PC-9 (cell line): ENCODE measurements at regions not wholly inside any gene's neighbourhood (a gene's known extent, or its start where the extent isn't known, plus 50 kb on each side); places are given as distances from the start of the nearest gene placed in this dataset.

Experiments
- BruUV-seq: library from RNA; stranded (reverse); fragments of 400-500 nt; replicated peaks from 2 replicates; lab custom pipeline; 2021; lab: Mats Ljungman, UMichigan
- CTCF ChIA-PET: fragments of 300-600 bp; sonication (Branson Sonifier 250); formaldehyde crosslinking; loops from one replicate; lab custom pipeline; 2022; ENCODE audit warnings: antibody characterized with exemption; lab: Charles Lee
- POLR2A ChIA-PET: fragments of 300-600 bp; sonication (Branson Sonifier 250); formaldehyde crosslinking; loops from one replicate; lab custom pipeline; 2022; ENCODE audit warnings: antibody characterized with exemption; ENCODE audit not compliant: unreplicated experiment; lab: Charles Lee
- DNase-seq, 2 experiments: peaks; one replicate each; pipeline versions ENCODE4 v3.0.0 to v3.0.0-alpha.2; 2015 to 2022; ENCODE audit warnings: mixed read lengths in 1 of 2
- H2AFZ ChIP-seq: fragments of 200-600 bp; sonication (generic); 2 replicates; pipeline ENCODE4 v1.8.1; 2017; ENCODE audit warnings: antibody characterized with exemption
- H3F3A ChIP-seq: fragments of 200-600 bp; sonication (generic); 2 replicates; pipeline ENCODE4 v1.8.1; 2017; ENCODE audit warnings: antibody characterized with exemption, mild to moderate bottlenecking, low read depth; ENCODE audit not compliant: insufficient read depth
- H3K27ac ChIP-seq: fragments of 200-600 bp; sonication (generic); 2 replicates; pipeline ENCODE4 v1.6.1; 2016; ENCODE audit warnings: mixed run types
- H3K27me3 ChIP-seq: fragments of 200-600 bp; sonication (generic); 2 replicates; pipeline ENCODE4 v1.6.1; 2016; ENCODE audit warnings: low read depth, mixed run types; ENCODE audit not compliant: insufficient read depth
- H3K36me3 ChIP-seq: fragments of 200-600 bp; sonication (generic); 2 replicates; pipeline ENCODE4 v1.6.1; 2016; ENCODE audit warnings: low read depth, mixed run types
- H3K4me1 ChIP-seq: fragments of 200-600 bp; sonication (generic); replicated peaks from 2 replicates; pipeline ENCODE4 v1.6.1; 2016; ENCODE audit warnings: mixed run types; ENCODE audit not compliant: insufficient read depth
- H3K4me2 ChIP-seq: fragments of 200-600 bp; sonication (generic); 2 replicates; pipeline ENCODE4 v1.6.1; 2017; ENCODE audit warnings: mixed run types
- H3K4me3 ChIP-seq: fragments of 200-600 bp; sonication (generic); 2 replicates; pipeline ENCODE4 v1.6.1; 2016; ENCODE audit warnings: mixed run types
- H3K79me2 ChIP-seq: fragments of 200-600 bp; sonication (generic); 2 replicates; pipeline ENCODE4 v1.6.1; 2017; ENCODE audit warnings: low read depth, mixed run types
- H3K9me2 ChIP-seq: fragments of 200-600 bp; sonication (generic); 2 replicates; pipeline ENCODE4 v1.8.1; 2017; ENCODE audit warnings: mild to moderate bottlenecking; ENCODE audit not compliant: insufficient read depth
- H3K9me3 ChIP-seq: fragments of 200-600 bp; sonication (generic); 2 replicates; pipeline ENCODE4 v1.8.1; 2016; ENCODE audit warnings: low read depth; ENCODE audit not compliant: insufficient read depth
- H4K20me1 ChIP-seq: fragments of 200-600 bp; sonication (generic); 2 replicates; pipeline ENCODE4 v1.8.1; 2017; ENCODE audit not compliant: insufficient read depth
- EZH2 ChIP-seq: fragments of 200-600 bp; sonication (generic); IDR thresholded peaks from 2 replicates; pipeline ENCODE4 v1.8.0; 2017; ENCODE audit warnings: antibody characterized with exemption, low read depth
- intact Hi-C: fragments of 100-400 bp; cut with micrococcal nuclease; formaldehyde crosslinking; loops from one replicate; pipeline ENCODE4 v1.10.0; 2022; ENCODE audit not compliant: unreplicated experiment
- TF ChIP-seq, protein P1 (sequence below): fragments of 200-600 bp; sonication (generic); conservative IDR thresholded peaks from 2 replicates; pipeline ENCODE4 v1.6.1; 2017; ENCODE audit warnings: mixed run types, antibody characterized with exemption, mild to moderate bottlenecking, moderate library complexity

DNA sequence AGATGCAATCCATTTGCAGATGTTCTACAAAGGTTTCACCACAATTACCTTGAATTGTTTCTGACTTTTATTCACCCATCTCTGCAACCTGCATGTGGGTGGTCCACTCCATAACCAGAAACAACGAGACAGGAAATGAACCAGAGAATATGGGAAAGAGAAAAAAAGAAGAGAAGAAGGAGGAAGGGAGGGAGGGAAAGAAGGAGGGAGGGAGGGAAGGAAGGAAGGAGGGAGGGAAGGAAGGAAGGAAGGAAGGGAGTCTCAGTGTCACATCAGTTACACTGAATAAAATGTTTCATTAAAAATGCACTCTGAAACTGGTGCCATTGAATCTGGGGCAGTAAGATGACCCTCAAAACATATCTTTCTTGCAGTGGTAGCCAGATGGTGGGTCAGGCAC lies 301.3 kb upstream of the MGMT start:
- ChIA-PET POLR2A (no interaction called here), CTCF (no interaction called here)
- Histone ChIP-seq H3K9me3 (no peaks in the 10 kb centered on the region), H3K9me2 (no peaks in the 10 kb centered on the region), H2AFZ (no peak overlapping the region), H3F3A (no peaks in the 10 kb centered on the region), H3K79me2 (no peaks in the 10 kb centered on the region), H3K4me2 (no peak overlapping the region), H3K4me1 (no peaks in the 10 kb centered on the region), H3K27ac (no peak overlapping the region), H3K4me3 (no peak overlapping the region), H3K36me3 (no peaks in the 10 kb centered on the region), H3K27me3 (peaks cover 9% of the 10 kb centered on the region), H4K20me1 (no peaks in the 10 kb centered on the region)
- intact Hi-C loops = no loop called here
- no TSS peak for BruUV-seq
- no peak for DNase-seq
- TF ChIP-seq, protein P1, sequence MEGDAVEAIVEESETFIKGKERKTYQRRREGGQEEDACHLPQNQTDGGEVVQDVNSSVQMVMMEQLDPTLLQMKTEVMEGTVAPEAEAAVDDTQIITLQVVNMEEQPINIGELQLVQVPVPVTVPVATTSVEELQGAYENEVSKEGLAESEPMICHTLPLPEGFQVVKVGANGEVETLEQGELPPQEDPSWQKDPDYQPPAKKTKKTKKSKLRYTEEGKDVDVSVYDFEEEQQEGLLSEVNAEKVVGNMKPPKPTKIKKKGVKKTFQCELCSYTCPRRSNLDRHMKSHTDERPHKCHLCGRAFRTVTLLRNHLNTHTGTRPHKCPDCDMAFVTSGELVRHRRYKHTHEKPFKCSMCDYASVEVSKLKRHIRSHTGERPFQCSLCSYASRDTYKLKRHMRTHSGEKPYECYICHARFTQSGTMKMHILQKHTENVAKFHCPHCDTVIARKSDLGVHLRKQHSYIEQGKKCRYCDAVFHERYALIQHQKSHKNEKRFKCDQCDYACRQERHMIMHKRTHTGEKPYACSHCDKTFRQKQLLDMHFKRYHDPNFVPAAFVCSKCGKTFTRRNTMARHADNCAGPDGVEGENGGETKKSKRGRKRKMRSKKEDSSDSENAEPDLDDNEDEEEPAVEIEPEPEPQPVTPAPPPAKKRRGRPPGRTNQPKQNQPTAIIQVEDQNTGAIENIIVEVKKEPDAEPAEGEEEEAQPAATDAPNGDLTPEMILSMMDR = no peak
- no peak for TF ChIP-seq EZH2

DNA sequence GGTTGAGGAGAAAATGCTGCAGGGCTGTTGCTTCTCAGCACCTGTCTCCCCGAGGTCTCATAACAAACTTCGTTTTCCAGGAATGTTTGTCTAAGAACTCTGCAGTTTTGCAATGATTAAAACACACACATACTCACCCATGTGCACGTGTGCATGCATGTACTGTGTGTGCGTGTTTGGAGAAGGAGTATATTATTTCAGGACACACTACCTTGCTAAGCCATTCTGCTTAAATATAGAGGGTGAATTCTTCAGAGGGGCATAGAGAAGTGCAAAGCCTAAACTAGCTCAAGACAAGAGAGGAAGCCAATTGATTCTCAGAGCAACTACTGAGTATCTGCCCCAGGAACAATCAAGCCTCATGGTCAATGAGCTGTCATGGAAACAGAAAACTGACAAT lies 298.4 kb upstream of the MGMT start:
- ChIA-PET CTCF (no interaction called here), POLR2A (no interaction called here)
- no peak overlapping the region for H3K27ac ChIP-seq
- no peaks in the 10 kb centered on the region for H3K36me3 ChIP-seq
- H3K4me3 ChIP-seq = no peak overlapping the region
- H3K4me1 ChIP-seq = no peaks in the 10 kb centered on the region
- no peak overlapping the region for H3K4me2 ChIP-seq
- BruUV-seq = no TSS peak
- no peaks in the 10 kb centered on the region for H4K20me1 ChIP-seq
- no peaks in the 10 kb centered on the region for H3K9me3 ChIP-seq
- H2AFZ ChIP-seq = no peak overlapping the region
- H3F3A ChIP-seq = no peaks in the 10 kb centered on the region
- H3K9me2 ChIP-seq = no peaks in the 10 kb centered on the region
- TF ChIP-seq, protein P1 = no peak
- TF ChIP-seq EZH2 = no peak
- H3K79me2 ChIP-seq = no peaks in the 10 kb centered on the region
- intact Hi-C loops = no loop called here
- DNase-seq = no peak
- H3K27me3 ChIP-seq = no peaks in the 10 kb centered on the region

DNA sequence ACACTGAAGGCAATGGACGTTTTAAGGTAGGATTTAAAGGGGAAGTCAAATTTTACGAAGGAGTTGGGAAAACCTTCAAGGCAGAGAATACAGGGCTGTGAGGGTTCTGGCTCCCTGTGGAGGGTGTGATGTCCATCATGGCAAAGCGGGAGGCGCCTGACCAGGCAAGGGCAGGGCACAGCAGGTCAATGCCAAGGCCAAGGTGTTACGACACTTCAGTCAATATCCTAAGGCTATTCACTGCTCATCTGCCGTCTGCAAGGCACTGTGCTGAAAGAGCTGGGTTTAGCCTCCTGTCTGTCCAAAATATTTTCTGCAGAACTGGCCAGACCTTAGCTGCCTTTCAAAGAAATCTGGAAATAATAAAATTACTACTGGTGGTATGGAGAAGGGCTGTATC lies 297.9 kb upstream of the MGMT start:
- CTCF ChIA-PET = no interaction called here
- H3K27me3 ChIP-seq = no peaks in the 10 kb centered on the region

More for the DNA sequence above, 297.9 kb upstream of the MGMT start:
- no TSS peak for BruUV-seq
- Histone ChIP-seq H3K4me3 (no peak overlapping the region), H4K20me1 (no peaks in the 10 kb centered on the region), H3F3A (no peaks in the 10 kb centered on the region), H3K79me2 (no peaks in the 10 kb centered on the region), H3K36me3 (no peaks in the 10 kb centered on the region), H3K4me1 (no peaks in the 10 kb centered on the region), H3K9me2 (no peaks in the 10 kb centered on the region), H2AFZ (no peak overlapping the region), H3K9me3 (no peaks in the 10 kb centered on the region), H3K27ac (no peak overlapping the region), H3K4me2 (no peak overlapping the region)
- intact Hi-C loops = no loop called here
- POLR2A ChIA-PET = no interaction called here
- TF ChIP-seq, protein P1 = no peak
- no peak for TF ChIP-seq EZH2
- DNase-seq = no peak
